GM18519 (cell line): ENCODE measurements at regions not wholly inside any gene's neighbourhood (a gene's known extent, or its start where the extent isn't known, plus 50 kb on each side); places are given as distances from the start of the nearest gene placed in this dataset.

Experiments
- ATAC-seq: cut with Tn5 transposase; IDR thresholded peaks from one replicate; pipeline ENCODE4 v1.9.1; 2021; ENCODE audit warnings: mild to moderate bottlenecking, moderate library complexity; ENCODE audit not compliant: unreplicated experiment, low FRiP score

DNA sequence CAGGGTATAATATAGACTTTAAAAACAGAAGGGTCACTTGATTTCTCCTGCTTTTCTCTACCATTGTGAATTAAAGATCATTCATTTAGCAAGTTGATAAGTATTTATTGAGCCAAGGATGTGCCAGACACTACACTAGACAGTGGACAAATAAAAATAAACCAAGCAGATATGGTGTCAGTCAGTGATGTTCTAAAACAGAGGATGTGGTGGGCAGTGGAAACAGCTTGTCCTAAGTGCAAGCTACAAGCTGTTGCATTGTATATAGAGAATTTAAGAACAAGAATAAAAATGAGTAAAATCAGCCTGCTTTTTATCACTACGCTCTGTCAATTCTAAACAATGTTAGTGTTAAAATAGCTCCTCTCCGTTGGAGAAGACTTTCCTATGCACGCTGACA, 637.3 kb upstream of the GRM7 start:
- no peak for ATAC-seq

DNA sequence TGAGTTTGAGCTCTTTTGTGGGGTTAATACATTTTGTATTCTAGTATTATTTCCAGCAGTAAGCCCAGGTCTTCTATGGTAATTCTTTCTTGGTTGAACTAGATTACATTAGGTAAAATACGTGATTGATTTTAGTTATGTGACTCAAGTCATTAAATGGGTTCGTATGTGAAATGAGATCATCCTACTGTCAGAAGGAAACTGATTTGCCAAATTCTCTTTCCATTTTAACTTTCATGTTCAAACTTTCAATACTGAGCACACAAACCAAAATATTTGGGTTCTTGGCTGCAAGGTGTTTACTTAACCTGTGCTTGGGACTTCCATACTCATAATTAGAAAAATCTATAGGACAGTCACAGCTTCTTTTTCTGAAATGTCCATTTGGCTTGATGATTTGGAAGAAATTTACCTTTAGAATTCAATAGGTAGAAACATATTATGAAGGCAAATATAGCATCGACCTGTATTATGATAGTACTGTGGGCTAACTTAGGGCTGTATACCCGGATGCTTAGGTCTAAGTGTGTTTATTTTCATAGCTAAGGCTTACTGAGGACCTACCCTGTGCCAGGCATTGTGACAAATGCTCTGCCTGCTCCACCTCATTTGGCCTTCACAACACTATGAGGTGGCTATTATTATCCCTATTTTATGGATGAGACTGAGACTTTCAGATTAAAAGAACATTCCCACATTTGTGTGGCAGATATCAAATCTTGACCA, 631.8 kb upstream of the GRM7 start:
- ATAC-seq, result no peak

DNA sequence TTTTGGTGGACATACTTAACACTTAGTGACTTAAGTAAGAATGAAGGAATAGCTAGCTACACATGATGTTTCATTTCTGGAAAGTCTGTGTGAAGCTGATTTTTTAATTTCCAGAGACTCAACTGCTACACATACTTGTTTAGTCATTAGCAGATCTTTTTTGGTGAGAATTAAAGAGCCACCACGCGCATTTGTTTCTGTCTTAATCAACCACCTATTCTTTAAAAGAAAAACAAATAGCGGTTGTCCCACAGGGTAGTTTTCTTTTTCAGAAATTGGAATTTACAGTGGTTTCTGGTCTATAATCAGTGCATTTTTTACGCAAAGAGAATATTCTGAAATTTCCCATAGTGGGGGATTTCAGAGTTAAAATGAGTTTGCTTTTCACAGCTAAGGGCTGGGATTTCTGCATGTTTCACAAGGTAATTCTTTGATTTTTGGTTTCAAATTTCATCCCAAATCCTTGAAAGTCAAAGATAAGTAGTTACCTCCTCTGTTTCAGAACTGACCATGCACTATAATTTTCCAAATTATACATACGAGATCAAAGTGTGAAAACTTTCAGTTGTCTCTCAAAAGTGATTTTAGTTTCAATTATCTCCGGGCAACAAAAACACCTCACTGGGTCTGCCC, 631.0 kb upstream of the GRM7 start:
- ATAC-seq, result peak; percentile 57

DNA sequence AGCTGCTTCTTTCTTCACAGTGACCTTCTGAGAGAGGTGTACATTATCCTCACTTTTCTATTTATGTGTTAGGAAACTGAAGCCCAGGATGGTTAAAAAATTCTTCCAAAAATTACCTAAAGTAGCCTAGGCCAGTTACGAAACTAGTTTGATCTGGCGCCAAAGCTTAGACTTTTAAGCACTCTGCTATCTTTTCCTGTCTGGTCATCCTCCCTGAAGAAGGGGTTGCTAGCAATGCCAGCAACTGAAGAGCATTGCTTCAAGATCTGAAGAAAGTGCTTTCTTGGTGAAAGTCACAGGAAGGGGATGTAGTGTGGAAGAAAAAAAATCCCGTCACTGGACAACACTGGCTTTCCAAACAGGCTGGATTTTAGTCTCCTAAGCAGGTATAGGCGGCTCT, 618.8 kb upstream of the GRM7 start:
- ATAC-seq, result no peak

DNA sequence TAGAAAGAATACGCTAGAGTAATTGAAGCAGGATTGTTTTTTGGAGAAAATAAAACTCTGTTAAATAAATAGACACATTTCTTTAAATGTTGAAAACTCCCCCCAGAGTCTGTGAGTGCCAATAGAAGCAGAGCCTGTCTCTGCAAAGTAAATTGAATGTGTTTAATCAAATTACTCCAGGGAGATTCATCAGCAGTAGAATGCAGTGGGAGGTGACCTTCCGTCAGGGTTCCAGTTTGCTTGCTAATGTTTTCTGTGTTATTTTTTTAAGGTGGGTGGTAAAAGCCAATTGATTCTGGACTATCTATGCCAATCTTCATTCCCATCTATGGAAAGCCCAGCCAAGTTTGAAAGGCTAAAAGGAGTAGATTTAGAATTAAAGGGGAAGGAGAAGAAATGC, 612.4 kb upstream of the GRM7 start:
- no peak for ATAC-seq

DNA sequence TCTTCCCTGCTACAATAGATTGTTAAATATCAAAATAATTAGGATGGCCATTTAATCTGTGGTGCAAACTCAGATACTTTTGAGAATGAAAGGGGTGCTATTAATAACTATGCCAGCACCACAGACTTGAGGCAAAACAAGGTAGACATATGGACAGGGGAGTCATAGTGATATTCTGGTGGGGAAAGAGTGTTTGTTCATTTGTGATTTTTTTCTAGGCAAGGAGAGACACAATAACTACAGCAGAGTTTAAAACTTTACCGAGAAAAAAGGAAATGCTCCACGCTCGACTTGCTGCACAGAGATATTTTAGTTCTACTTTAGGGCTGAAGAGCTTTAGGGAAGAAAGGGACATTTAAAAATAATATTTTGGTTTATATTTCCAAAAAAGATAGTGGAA, 611.2 kb upstream of the GRM7 start:
- peak; percentile 31 for ATAC-seq

DNA sequence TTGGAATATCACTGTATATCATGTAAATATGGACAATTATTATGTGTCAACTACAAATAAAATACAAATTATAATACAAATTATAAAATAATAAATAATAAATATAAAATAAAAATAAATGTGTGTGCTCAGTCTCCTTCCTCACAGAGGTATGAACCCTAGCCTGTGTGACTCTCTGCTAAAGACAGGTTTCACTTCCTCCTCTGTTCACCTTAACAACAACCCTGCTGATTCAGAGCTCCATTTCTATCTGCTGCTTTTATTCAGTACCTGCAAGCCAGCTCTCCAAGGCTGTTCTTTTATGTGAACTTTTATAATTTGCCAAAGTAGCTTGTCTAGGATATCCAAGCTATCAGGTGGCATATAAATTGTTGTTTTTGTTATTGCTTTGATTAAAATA, 610.7 kb upstream of the GRM7 start:
- ATAC-seq, result peak; percentile 99

DNA sequence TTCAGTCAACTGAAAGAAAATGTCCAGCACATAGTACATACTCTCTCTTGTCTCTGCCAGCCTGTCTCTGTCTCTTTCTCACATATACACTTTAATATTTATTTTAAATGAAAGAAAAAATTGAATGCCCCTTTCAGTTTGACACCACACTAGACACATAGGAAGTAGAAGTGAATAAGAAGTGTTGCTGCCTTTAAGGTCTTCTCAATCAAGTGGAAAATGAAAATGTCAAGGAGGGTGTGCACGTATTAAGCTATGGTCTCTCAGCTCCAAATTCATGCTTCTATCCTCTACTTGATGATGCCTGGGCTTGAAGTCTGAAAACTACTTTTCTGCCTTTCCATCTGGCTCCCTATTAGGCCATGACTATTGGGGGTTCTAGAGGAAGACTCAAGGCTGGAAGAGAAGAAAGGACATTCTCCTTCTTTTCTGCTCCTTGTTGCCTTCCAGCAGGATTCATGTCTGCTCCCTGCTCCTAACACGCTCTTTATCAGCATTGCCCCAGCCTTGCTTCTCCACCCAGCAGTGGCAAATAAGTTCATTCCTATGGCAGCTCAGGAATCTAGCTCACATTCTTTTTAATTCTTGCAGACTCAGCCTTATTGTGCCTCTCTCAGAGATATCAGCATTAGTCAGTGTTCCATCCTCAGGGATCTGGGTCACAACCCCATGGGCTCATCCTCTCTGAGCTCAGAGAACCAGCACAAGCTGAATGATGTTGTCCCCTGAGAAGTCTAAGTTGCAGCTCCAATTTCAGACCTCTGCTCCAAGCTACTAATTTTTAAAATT, 609.1 kb upstream of the GRM7 start:
- no peak for ATAC-seq

DNA sequence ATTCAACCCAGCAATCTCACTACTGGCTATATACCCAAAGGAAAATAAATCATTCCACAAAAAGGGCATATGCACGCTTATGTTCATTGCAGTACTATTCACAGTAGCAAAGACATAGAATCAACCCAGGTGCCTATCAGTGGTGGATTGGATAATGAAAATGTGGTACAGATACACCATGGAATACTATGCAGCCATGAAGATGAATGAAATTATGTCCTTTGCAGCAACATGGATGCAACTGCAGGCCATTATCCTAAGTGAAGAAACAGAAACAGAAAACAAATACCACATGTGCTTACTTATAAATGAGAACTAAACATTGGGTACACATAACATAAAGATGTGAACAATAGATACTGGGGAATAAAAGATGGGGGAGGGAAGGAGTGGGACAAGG, 606.4 kb upstream of the GRM7 start:
- no peak for ATAC-seq

DNA sequence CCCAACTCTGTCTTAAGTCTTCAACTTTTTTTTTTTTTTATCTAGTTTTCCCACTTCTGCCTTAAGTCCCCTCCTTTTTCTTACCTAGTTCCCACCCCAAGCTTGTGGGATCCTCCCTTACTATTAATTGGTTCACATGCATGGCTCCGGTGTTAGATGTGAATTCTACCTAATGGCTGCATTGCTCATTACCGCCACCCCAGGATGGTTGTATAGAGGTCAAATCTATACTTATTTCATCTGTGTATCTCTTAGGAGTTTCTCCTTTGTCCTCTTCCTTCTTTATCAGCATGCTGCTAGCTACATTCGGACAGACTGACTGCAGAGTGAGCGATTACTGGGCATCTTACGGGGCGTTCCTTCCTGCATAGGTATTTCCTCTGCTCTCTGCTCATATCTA, 605.7 kb upstream of the GRM7 start:
- no peak for ATAC-seq

DNA sequence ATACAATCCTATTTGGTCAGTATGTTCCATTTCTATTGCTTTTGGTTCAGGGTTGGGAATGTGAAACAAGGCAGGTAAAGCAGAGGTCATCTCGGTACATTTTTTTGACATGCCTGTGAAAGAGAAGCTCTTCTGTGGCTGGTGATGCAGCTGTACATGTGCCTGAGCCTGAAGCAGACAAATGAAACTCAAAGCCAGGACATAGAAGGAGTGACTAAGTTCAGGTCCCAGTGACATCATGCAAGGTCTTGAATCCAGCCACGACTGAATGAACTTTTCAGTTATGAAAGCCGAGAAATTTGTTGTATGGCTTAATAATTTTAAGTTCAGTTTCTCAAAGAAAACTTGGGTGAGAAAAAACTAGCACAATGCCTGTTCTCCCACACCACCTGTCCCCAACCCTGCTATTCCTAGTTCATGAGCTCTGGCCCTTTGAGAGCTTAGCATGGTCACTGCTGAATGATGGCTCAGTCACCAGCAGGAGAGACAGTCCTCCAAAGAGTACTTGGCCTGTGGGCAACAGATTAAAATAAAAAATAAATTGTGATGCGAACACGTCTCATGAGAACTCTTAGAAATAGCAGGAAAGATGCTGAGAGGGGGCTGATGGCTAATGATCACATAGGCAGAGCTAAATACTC, 600.2 kb upstream of the GRM7 start:
- ATAC-seq, result no peak

DNA sequence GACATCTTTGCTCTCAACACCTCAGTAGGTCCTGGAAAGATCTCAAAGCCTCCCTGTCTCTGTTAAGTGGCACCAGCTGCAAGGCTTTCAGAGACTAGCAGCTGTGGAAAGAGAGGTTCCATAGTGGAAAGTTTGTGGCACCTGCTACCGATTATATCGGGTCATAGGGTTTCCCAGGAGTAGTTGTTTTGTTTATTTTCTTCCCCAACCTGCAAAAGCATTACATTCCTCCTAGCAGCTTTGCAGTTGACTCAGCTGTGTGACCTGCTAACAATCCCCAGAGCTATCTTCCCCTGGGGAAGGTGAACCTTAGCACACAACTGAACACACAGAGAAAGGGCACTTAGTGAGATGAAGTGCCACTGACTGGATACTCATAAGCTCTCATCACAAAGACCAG, 598.9 kb upstream of the GRM7 start:
- ATAC-seq, result no peak

DNA sequence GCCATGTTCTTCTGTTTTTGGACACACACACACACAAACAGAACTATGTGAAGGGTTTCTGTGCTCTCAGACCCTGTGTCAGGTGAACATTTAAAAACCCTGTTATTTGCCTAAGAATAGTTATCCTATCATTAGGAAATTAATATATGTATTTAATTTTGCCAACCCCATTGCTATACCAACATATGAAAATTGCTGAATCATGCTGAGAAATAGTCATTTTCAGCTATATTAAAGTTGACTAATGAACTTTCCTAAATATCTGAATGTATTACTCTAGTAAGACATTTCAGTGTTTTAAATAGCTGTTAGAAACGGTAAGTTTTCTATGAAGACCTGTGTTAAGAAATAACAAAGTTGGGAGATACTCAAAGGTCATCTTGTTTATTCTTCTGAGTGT, 596.9 kb upstream of the GRM7 start:
- ATAC-seq, result no peak

DNA sequence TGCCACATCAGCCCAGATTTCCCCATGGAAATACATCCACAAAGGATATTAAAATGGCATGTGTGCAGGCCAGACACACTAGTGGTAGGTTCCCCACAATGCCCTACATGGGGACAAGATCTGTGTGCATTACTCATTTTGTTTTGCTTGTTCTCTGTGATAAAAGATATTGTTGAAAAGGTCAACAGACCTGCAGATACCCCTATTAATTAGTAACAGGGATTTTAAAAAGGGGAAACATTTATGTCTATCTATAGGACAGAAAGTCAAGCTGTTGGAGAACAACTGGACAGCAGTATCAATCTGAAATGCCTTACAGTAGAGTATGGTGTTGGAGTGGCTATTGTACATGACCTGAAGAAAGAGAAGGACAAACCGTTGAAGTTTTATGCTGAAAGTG, 596.0 kb upstream of the GRM7 start:
- ATAC-seq, result no peak

DNA sequence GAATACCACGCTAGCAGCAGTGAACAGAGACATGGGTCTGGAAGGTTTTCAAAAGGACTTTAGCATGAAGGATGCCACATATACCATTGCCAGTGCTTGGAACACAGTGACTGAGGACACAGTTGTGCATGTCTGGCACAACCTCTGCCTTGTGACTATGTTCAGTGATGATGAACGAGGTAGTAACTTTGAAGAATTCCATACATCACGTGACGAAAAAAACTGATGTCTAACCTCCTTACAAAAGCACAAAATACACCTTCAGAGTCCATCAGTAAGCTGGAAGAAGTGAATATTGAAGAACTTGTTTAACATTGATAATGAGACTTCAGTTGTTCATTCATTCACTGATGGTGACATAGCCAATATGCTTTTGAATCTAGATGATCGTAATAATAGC, 594.8 kb upstream of the GRM7 start:
- ATAC-seq, result no peak

DNA sequence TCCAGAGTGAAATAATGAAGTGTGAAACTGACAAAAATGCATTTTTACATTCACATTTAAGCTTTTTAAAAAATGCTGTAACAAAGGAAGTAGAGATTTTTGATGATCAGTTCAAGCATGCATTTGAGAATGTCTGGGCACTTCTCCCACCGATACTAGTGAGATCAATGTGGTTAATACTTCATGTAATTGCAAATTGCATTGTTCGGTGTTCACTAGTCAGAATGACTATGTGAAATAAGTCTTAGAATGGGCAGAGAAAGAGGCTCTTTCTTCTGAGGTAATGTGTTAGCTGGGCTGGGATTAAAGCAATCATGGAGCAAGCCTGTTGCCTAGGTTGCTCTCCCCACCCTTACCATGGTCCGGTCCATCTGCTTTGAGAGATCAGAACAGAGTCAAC, 587.0 kb upstream of the GRM7 start:
- no peak for ATAC-seq

DNA sequence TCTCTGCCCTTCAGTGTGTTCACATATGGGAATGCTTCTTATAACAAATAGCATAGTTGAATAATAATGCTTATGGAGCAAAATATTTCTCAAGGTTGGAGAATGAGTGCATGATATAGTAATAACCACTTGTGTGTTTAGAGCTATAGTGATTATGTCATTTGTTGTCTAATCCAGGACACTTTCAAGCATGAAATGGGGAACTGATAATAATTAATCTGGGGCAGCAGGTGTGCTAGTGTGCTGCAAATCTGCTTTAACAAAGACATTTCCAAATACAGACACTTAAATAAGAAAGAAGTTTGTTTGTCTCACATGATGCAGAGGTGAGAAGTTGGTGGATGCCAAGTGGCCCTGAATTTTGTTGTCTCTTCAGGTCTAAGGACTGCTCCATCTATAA, 579.3 kb upstream of the GRM7 start:
- ATAC-seq, result no peak

DNA sequence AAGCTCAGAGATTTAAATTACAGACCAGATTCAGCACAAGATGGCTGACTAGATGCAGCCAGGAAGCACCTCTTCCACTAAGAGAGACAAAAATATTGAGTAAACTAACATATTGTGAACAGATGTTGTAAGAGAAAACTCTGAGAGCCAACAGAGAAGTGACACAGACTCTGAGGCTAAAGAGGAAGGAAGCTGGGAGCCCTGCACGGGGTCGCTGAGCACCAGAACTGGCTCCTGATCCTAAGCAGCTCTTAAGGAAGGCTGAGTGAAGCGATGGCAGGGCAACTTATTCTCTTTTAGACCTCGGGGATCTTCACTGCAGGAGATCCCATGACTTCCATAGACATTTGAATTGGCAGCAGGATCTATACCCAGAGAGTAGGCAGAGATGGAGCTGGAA, 578.0 kb upstream of the GRM7 start:
- no peak for ATAC-seq

DNA sequence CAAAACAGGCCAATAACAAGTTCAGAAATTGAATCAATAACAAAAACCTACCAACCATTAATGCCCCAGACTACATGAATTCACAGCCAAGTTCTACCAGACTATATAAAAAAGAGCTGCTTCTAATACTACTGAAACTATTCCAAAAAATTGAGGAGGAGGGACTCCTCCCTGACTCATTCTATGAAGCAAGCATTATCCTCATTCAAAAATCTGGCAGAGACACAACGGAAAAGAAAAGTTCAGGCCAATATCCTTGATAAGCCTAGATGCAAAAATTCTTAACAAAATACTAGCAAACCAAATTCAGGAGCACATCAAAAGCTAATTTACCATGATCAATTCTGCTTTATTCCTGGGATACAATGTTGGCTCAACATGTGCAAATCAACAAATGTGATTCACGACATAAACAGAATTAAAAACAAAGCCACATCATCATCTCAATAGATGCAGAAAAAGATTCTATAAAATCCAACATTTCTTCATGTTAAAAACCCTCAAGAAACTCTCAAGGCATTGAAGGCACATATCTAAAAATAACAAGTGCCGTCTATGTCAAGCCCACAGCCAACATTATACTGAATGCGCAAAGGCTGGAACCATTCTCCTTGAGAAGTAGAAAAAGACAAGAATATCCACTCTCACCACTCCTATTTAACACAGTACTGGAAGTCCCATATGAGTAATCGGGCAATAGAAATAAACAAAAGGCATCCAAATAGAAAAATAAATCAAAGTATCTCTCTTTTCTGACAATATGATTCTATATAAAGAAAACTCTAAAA, 573.6 kb upstream of the GRM7 start:
- ATAC-seq, result no peak

DNA sequence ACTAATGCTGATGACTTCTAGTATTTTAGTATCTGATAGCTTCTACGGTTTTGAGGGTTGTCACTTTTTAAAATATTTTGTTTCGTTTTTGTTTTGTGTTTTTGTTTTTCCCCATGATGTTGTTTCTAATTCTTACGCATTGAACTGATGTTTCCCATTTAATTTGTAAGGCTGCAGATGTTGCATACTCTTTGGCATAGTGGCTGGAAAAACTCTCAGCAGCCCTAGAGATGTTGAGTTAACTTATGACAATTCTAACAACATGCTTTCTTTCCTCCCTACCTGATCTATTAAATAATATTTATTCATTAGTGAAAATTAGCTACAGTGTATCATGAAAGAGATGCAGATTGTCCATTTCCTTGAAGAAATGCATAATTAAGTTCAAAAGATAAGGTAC, 559.3 kb upstream of the GRM7 start:
- no peak for ATAC-seq

DNA sequence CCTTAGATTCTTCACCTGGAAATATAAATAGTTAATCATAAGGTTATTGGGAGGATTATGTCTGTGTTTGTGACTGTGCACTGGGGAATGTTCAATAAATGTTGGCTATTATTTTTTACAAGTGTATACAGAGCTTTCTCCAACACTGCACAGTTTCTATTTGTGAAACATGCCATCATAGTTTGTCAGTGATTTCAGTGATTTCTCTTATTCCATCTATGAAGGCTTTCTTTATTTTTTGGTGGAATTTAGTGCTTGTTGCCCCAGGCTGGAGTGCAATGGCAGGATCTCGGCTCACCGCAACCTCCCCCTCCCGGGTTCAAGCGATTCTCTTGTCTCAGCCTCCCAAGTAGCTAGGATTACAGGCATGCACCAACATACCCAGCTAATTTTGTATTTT, 545.0 kb upstream of the GRM7 start:
- ATAC-seq, result no peak
